Ascending aorta (tissue), 2 donors: ENCODE measurements at regions not wholly inside any gene's neighbourhood (a gene's known extent, or its start where the extent isn't known, plus 50 kb on each side); places are given as distances from the start of the nearest gene placed in this dataset.

ENCODE experiments used
- DNase-seq, 2 donors: peaks; one replicate each; pipeline ENCODE4 v3.0.0-alpha.2; 2019; ENCODE audit warnings: low spot score in 2 of 2
- H3K27ac ChIP-seq, 2 donors: fragments of 200-600 bp; sonication (generic); one replicate each; pipeline ENCODE4 v1.5.1; 2016 to 2017; ENCODE audit warnings: mild to moderate bottlenecking in 1 of 2
- H3K27me3 ChIP-seq: fragments of 200-600 bp; sonication (generic); one replicate; pipeline ENCODE4 v1.5.1; 2017
- H3K36me3 ChIP-seq, 2 donors: fragments of 200-600 bp; sonication (generic); one replicate each; pipeline ENCODE4 v1.5.1; 2016
- H3K4me1 ChIP-seq, 2 donors: fragments of 200-600 bp; sonication (generic); one replicate each; pipeline ENCODE4 v1.5.1; 2016 to 2017; ENCODE audit warnings: mild to moderate bottlenecking in 1 of 2
- H3K4me3 ChIP-seq, 2 donors: fragments of 200-600 bp; sonication (generic); one replicate each; pipeline ENCODE4 v1.5.1; 2016 to 2017; ENCODE audit warnings: mild to moderate bottlenecking in 1 of 2
- H3K9me3 ChIP-seq, 2 donors: fragments of 200-600 bp; sonication (generic); one replicate each; pipeline ENCODE4 v1.5.1; 2016
- CTCF ChIP-seq, 3 experiments: fragments of 200-600 bp in 2 of 3; fragments of 450-650 bp in 1 of 3; sonication (generic) in 2 of 3; IDR thresholded peaks; one replicate each; pipeline ENCODE4 v1.5.1; 2016 to 2019; ENCODE audit warnings: antibody characterized with exemption in 3 of 3, mild to moderate bottlenecking in 1 of 3, moderate library complexity in 1 of 3
- intact Hi-C: fragments of 100-400 bp; cut with DNase I; formaldehyde crosslinking; loops from one replicate; pipeline ENCODE4 v1.15.1; 2023

DNA sequence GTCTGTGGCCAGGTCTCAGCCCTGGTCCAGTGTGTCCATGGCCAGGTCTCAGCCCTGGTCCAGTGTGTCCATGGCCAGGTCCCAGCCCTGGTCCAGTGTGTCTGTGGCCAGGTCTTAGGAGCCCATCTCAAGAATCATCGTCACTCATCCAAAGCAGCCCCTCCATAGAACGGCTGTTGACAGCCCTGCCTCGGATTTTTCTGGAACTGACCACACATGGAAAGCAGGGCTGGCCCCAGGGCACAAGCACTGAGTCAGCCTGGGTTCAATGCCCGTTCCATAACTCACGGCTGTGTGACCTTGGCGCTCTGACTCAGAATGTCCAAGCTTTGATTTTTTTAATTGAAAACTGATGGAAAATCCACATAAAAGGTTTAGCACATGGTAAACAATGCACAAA lies 59.9 kb upstream of the SNTG2 start:
- peak in 1 of 2 donors; percentile 35 for DNase-seq

DNA sequence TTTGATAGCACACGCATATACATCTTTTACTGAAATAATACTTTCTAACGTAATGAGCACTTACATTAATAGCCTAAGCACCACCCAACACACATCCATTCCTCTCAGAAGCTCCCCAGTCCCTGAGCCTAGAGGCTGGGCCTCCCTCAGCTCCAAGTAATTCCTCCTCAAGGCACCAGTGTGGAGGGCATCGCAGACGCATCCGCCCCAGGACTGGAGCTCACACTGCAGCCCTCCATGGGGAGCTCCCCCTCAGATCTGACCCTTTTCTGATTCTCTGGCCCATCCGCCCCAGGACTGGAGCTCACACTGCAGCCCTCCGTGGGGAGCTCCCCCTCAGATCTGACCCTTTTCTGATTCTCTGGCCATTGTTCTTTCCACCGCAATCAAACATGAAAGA lies 60.4 kb upstream of the SNTG2 start:
- no peaks in the 10 kb centered on the region for H3K27me3 ChIP-seq
- no peaks in the 10 kb centered on the region for H3K4me1 ChIP-seq
- no peak for TF ChIP-seq CTCF (IDR thresholded peaks at IDR 0.05)
- H3K4me3 ChIP-seq, result no peak overlapping the region
- H3K27ac ChIP-seq, result no peak overlapping the region
- intact Hi-C loops, result no loop called here
- no peaks in the 10 kb centered on the region for H3K36me3 ChIP-seq
- no peaks in the 10 kb centered on the region for H3K9me3 ChIP-seq
- DNase-seq, result peak in 1 of 2 donors; percentile 41

More for the DNA sequence above, 59.9 kb upstream of the SNTG2 start:
- Histone ChIP-seq H3K4me3 (no peak overlapping the region), H3K4me1 (no peaks in the 10 kb centered on the region), H3K36me3 (no peaks in the 10 kb centered on the region), H3K27ac (no peak overlapping the region), H3K9me3 (no peaks in the 10 kb centered on the region), H3K27me3 (no peaks in the 10 kb centered on the region)
- TF ChIP-seq CTCF (IDR thresholded peaks at IDR 0.05), result no peak
- intact Hi-C loops, result no loop called here

DNA sequence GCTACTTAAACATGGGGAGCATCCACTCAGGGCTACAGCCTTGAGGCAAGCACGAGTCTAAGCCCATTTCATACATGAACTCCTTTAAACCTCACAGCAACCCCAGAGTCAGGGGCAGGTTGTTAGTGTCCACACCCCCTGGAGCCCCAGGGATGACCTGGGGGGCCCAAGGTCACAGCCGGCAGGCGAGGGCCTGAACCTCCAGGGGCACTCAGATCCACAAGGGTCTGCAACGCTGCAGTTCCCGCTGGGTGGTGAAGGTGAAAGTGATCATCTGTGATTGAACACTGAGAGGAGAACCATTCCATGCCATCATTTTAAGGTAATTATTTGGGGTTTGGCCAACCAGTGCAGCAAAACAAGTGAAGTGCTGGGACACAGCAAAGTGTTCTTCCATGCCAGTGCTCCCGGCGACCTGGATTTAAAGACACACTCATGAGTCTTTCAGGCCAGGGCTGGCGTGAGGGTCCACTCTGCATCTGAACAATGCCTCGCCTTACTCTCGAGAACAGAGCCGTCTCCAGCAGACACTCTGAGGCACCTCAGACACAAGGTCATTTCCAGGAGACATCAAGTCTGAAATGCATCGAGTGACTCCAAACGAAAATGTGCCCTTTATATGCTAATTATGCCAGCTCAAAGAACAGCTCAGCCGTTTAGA lies 61.6 kb upstream of the SNTG2 start:
- no peak overlapping the region for H3K27ac ChIP-seq
- intact Hi-C loops, result no loop called here
- H3K4me3 ChIP-seq, result no peak overlapping the region
- H3K27me3 ChIP-seq, result no peaks in the 10 kb centered on the region
- no peaks in the 10 kb centered on the region for H3K4me1 ChIP-seq
- DNase-seq, result peak in 1 of 2 donors; percentile 45
- no peak for TF ChIP-seq CTCF (IDR thresholded peaks at IDR 0.05)
- H3K9me3 ChIP-seq, result no peaks in the 10 kb centered on the region
- no peaks in the 10 kb centered on the region for H3K36me3 ChIP-seq

- Histone ChIP-seq H3K9me3 (no peaks in the 10 kb centered on the region), H3K27ac (no peak overlapping the region), H3K36me3 (no peaks in the 10 kb centered on the region), H3K4me1 (no peaks in the 10 kb centered on the region), H3K27me3 (no peaks in the 10 kb centered on the region), H3K4me3 (no peak overlapping the region)
- TF ChIP-seq CTCF (IDR thresholded peaks at IDR 0.05), result no peak
- peak in 1 of 2 donors; percentile 35 for DNase-seq
- intact Hi-C loops, result no loop called here
Measured at GRCh38 chr2:888211-888801, 62.3 kb upstream of the SNTG2 start.

DNA sequence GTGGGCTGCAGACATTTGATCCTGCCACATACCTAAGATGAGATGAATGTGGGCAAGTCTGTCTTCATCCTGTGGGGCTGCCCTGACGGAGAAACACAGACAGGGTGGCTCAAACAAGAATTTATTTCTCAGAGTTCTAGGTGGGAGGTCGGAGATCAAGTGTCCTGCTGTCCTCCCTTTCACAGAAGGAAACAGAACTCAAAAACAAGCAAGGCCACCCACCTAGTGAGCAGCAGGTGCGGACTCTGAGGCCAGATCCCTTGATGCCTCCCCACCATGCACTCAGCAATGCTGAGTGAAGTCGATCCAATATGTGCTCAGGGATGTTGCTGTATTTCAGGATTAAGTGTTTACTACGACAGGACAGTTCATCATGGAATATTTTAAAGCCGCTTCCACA lies 63.0 kb upstream of the SNTG2 start:
- H3K4me1 ChIP-seq, result no peaks in the 10 kb centered on the region
- intact Hi-C loops, result no loop called here
- no peaks in the 10 kb centered on the region for H3K9me3 ChIP-seq
- H3K4me3 ChIP-seq, result no peak overlapping the region
- no peaks in the 10 kb centered on the region for H3K36me3 ChIP-seq
- H3K27ac ChIP-seq, result no peak overlapping the region
- DNase-seq, result peak in 1 of 2 donors; percentile 41
- TF ChIP-seq CTCF (IDR thresholded peaks at IDR 0.05), result no peak
- H3K27me3 ChIP-seq, result no peaks in the 10 kb centered on the region
